HCT116 (cell line): ENCODE measurements at regions not wholly inside any gene's neighbourhood (a gene's known extent, or its start where the extent isn't known, plus 50 kb on each side); places are given as distances from the start of the nearest gene placed in this dataset.
"Not testable (repeated sequence)": the region's sequence is repeated elsewhere in the genome, so short reads cannot be mapped to it uniquely, and the experiment has no call there.

ENCODE experiments used
- ATAC-seq: fragments of 200-7000 bp; cut with Tn5 transposase; 2 replicates; pipeline ENCODE4 v1.9.1; 2020; ENCODE audit warnings: mild to moderate bottlenecking, moderate library complexity
- BruUV-seq: library from RNA; stranded (reverse); fragments of 400-500 nt; replicated peaks from 2 replicates; lab custom pipeline; 2021; lab: Mats Ljungman, UMichigan
- CTCF ChIA-PET: fragments of 300-600 bp; sonication (Branson Sonifier 250); formaldehyde crosslinking; loops from one replicate; lab custom pipeline; 2021; ENCODE audit warnings: antibody characterized with exemption; lab: Charles Lee
- POLR2A ChIA-PET: fragments of 300-600, 350-600 bp; sonication (Branson Sonifier 250); formaldehyde crosslinking; loops from one replicate; lab custom pipeline; 2021; ENCODE audit warnings: antibody characterized with exemption; lab: Charles Lee
- RAD21 ChIA-PET, 2 experiments: fragments of 300-600 bp; sonication (Branson Sonifier 250); formaldehyde crosslinking; loops; one replicate each; lab custom pipeline; 2023; ENCODE audit warnings: low total read pairs in 2 of 2; ENCODE audit not compliant: uncharacterized antibody in 2 of 2, unreplicated experiment in 2 of 2, low non-redundant PET in 1 of 2; lab: Charles Lee
- DNase-seq: peaks from one replicate; pipeline ENCODE4 v3.0.0-alpha.2; 2010; ENCODE audit warnings: low read depth, low spot score
- H2AFZ ChIP-seq: fragments of 200-600 bp; shearing (Covaris generic), sonication (generic); 2 replicates; pipeline ENCODE4 v1.6.1; 2017; ENCODE audit warnings: low read depth, mixed run types, mixed read lengths, antibody characterized with exemption, low read length; ENCODE audit not compliant: poor library complexity, severe bottlenecking
- H3K27ac ChIP-seq: 2 replicates; pipeline ENCODE4 v1.5.1; 2012; ENCODE audit warnings: low read depth, low read length
- H3K27me3 ChIP-seq: fragments of 200-600 bp; sonication (generic); 2 replicates; pipeline ENCODE4 v1.6.1; 2016; ENCODE audit warnings: mixed run types, low read length, mixed read lengths; ENCODE audit not compliant: insufficient read depth
- H3K36me3 ChIP-seq, 2 experiments: fragments of 200-500 bp in 1 of 2; fragments of 200-600 bp in 1 of 2; sonication (Bioruptor generic) in 1 of 2; sonication (generic) in 1 of 2; 2 replicates each; pipeline versions ENCODE4 v1.5.1 to v1.6.1; 2014 to 2016; ENCODE audit warnings: low read length in 2 of 2, inconsistent platforms in 1 of 2, mixed read lengths in 1 of 2, mixed run types in 1 of 2; ENCODE audit not compliant: insufficient read depth in 2 of 2, control insufficient read depth in 1 of 2
- H3K4me1 ChIP-seq, 2 experiments: fragments of 200-600 bp in 1 of 2; sonication (generic) in 1 of 2; 2 replicates each; pipeline versions ENCODE4 v1.5.1 to v1.6.1; 2012 to 2017; ENCODE audit warnings: low read length in 2 of 2, inconsistent platforms in 1 of 2, mild to moderate bottlenecking in 1 of 2, mixed read lengths in 1 of 2, mixed run types in 1 of 2, moderate library complexity in 1 of 2; ENCODE audit not compliant: insufficient read depth in 2 of 2, control insufficient read depth in 1 of 2
- H3K4me2 ChIP-seq: fragments of 200-600 bp; sonication (generic); 2 replicates; pipeline ENCODE4 v1.6.1; 2017; ENCODE audit warnings: mixed run types, low read length, mixed read lengths
- H3K4me3 ChIP-seq, 2 experiments: fragments of 200-600 bp in 1 of 2; sonication (generic) in 1 of 2; replicated peaks in 1 of 2; 2 replicates each; pipeline ENCODE4 v1.5.1; 2011 to 2016; ENCODE audit warnings: low read length in 2 of 2, control low read depth in 1 of 2, low read depth in 1 of 2, mild to moderate bottlenecking in 1 of 2, mixed read lengths in 1 of 2, mixed run types in 1 of 2
- H3K79me2 ChIP-seq: fragments of 200-600 bp; sonication (generic); 2 replicates; pipeline ENCODE4 v1.6.1; 2017; ENCODE audit warnings: mild to moderate bottlenecking, mixed run types, low read length, moderate library complexity, mixed read lengths; ENCODE audit not compliant: insufficient read depth
- H3K9ac ChIP-seq: fragments of 200-600 bp; sonication (generic); 2 replicates; pipeline ENCODE4 v1.6.1; 2016; ENCODE audit warnings: low read length, mixed read lengths
- H3K9me2 ChIP-seq: fragments of 200-600 bp; sonication (generic), shearing (Covaris generic); 2 replicates; pipeline ENCODE4 v1.6.1; 2017; ENCODE audit warnings: mixed run types, mild to moderate bottlenecking, moderate library complexity; ENCODE audit not compliant: insufficient read depth
- H3K9me3 ChIP-seq, 2 experiments: fragments of 200-500 bp in 1 of 2; fragments of 200-600 bp in 1 of 2; sonication (Bioruptor generic) in 1 of 2; sonication (generic) in 1 of 2; 2 replicates each; pipeline ENCODE4 v1.6.1; 2014 to 2017; ENCODE audit warnings: low read length in 2 of 2, mixed read lengths in 2 of 2, inconsistent platforms in 1 of 2, low read depth in 1 of 2, mild to moderate bottlenecking in 1 of 2, mixed run types in 1 of 2, moderate library complexity in 1 of 2; ENCODE audit not compliant: control insufficient read depth in 1 of 2, insufficient read depth in 1 of 2
- H4K20me1 ChIP-seq: fragments of 200-600 bp; sonication (generic), shearing (Covaris generic); 2 replicates; pipeline ENCODE4 v1.6.1; 2017; ENCODE audit warnings: mixed run types, mild to moderate bottlenecking, moderate library complexity; ENCODE audit not compliant: insufficient read depth
- CBX3 ChIP-seq: IDR thresholded peaks from 2 replicates; pipeline ENCODE4 v1.6.1; 2012; ENCODE audit warnings: low read depth
- EGR1 ChIP-seq: IDR thresholded peaks from 2 replicates; pipeline ENCODE4 v1.6.1; 2012; ENCODE audit warnings: low read depth
- EZH2phosphoT487 ChIP-seq: fragments of 200-600 bp; IDR thresholded peaks from 2 replicates; pipeline ENCODE4 v1.6.1; 2018; ENCODE audit warnings: antibody characterized with exemption, borderline replicate concordance
- JUND ChIP-seq: IDR thresholded peaks from 2 replicates; pipeline ENCODE4 v1.6.1; 2012
- POLR2A ChIP-seq: IDR thresholded peaks from 2 replicates; pipeline ENCODE4 v1.7.0; 2011; ENCODE audit warnings: borderline replicate concordance; ENCODE audit not compliant: insufficient read depth, insufficient read length; ENCODE audit errors: extremely low read depth
- ZNF274 ChIP-seq: fragments of 200-500 bp; sonication (Bioruptor generic); IDR thresholded peaks from 2 replicates; pipeline ENCODE4 v1.6.1; 2014; ENCODE audit warnings: mild to moderate bottlenecking, low read depth, low read length, inconsistent platforms
- intact Hi-C: fragments of 100-400 bp; cut with micrococcal nuclease; formaldehyde crosslinking; loops from 2 replicates; pipeline ENCODE4 v1.10.0; 2022
- TF ChIP-seq, protein P1 (sequence below): IDR thresholded peaks from 2 replicates; pipeline ENCODE4 v1.6.1; 2012
- TF ChIP-seq, protein P2 (sequence below): IDR thresholded peaks from 2 replicates; pipeline ENCODE4 v1.6.1; 2011; ENCODE audit warnings: mild to moderate bottlenecking, low read length, moderate library complexity; ENCODE audit not compliant: insufficient replicate concordance; ENCODE audit errors: extremely low read depth

GRCh38 chr9:22657713-22658112 is 211.1 kb downstream of the DMRTA1 start:
- Histone ChIP-seq H3K4me1 (no peaks in the 10 kb centered on the region), H3K9ac (no peak overlapping the region), H3K79me2 (no peaks in the 10 kb centered on the region), H3K9me2 (no peaks in the 10 kb centered on the region), H3K4me3 (no peak overlapping the region), H3K27ac (no peak overlapping the region), H2AFZ (no peak overlapping the region), H3K36me3 (no peaks in the 10 kb centered on the region), H3K9me3 (no peaks in the 10 kb centered on the region), H3K27me3 (no peaks in the 10 kb centered on the region), H3K4me2 (no peak overlapping the region), H4K20me1 (no peaks in the 10 kb centered on the region; the same call in 1 of the 2 replicates)
- TF ChIP-seq, protein P1, sequence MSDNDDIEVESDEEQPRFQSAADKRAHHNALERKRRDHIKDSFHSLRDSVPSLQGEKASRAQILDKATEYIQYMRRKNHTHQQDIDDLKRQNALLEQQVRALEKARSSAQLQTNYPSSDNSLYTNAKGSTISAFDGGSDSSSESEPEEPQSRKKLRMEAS: no peak
- no peak for TF ChIP-seq EZH2phosphoT487
- TF ChIP-seq CBX3: no peak
- no peak for TF ChIP-seq POLR2A
- no peak for TF ChIP-seq EGR1
- TF ChIP-seq, protein P2, sequence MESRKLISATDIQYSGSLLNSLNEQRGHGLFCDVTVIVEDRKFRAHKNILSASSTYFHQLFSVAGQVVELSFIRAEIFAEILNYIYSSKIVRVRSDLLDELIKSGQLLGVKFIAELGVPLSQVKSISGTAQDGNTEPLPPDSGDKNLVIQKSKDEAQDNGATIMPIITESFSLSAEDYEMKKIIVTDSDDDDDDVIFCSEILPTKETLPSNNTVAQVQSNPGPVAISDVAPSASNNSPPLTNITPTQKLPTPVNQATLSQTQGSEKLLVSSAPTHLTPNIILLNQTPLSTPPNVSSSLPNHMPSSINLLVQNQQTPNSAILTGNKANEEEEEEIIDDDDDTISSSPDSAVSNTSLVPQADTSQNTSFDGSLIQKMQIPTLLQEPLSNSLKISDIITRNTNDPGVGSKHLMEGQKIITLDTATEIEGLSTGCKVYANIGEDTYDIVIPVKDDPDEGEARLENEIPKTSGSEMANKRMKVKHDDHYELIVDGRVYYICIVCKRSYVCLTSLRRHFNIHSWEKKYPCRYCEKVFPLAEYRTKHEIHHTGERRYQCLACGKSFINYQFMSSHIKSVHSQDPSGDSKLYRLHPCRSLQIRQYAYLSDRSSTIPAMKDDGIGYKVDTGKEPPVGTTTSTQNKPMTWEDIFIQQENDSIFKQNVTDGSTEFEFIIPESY: no peak
- no peak for TF ChIP-seq ZNF274
- TF ChIP-seq JUND: no peak
- POLR2A ChIA-PET: no interaction called here
- CTCF ChIA-PET: no interaction called here
- BruUV-seq: no TSS peak
- no peak for ATAC-seq
- DNase-seq: no peak
- intact Hi-C loops: no loop called here
- RAD21 ChIA-PET: no interaction called here

DNA sequence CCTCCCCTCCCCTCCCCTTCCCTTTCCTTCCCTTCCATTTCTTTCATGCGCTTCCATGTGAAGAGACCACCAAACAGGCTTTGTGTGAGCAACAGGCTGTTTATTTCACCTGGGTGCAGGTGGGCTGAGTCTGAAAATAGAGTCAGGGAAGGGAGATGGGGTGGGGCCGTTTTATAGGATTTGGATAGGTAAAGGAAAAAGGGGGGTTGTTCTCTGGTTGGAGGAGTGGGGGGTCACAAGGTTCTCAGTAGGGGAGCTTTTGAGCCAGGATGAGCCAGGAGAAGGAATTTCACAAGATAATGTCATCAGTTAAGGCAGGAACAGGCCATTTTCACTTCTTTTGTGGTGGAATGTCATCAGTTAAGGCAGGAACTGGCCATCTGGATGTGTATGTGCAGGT is 211.9 kb downstream of the DMRTA1 start:
- H3K4me1 ChIP-seq, RAD21 ChIA-PET, H3K36me3 ChIP-seq, BruUV-seq, H3K27me3 ChIP-seq, H3K9me2 ChIP-seq, DNase-seq, H2AFZ ChIP-seq, H3K27ac ChIP-seq, POLR2A ChIA-PET, ATAC-seq, H3K79me2 ChIP-seq, H3K9me3 ChIP-seq, H3K4me2 ChIP-seq, CTCF ChIA-PET, H3K9ac ChIP-seq, H3K4me3 ChIP-seq, intact Hi-C loops, H4K20me1 ChIP-seq: not testable (repeated sequence)
